ENCODE measurements at regions not wholly inside any gene's neighbourhood (a gene's known extent, or its start where the extent isn't known, plus 50 kb on each side); places are given as distances from the start of the nearest gene placed in this dataset.
"Not testable (repeated sequence)": the region's sequence is repeated elsewhere in the genome, so short reads cannot be mapped to it uniquely, and the experiment has no call there.

DNA sequence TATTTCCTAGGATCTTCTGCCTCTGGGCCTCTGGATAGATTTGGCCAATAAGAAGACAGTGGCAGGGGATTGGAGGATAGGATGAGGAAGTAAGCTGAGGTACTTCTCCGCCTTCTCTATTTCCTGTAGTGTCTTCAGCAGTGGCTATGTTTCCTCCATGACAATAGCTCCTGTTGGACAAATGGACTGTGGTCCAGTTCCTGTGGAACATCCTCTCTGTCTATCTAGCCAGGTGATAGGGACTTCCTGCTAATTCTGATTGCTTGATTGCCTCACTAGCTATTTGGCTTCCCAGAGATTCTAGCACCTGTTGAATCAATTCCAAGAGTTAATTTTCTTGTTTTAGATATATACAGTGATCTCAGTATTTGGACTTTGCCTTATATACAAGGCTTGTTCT lies 456.2 kb upstream of the NECTIN3 start:
- ATAC-seq (replicated peaks; ENCODE audit: extremely low read depth, poor library complexity, severe bottlenecking) (no peak), DNase-seq (ENCODE audit: low spot score in 2 of 2) (no peak)
- no peak overlapping the region for H3K4me3 Mint-ChIP-seq
- no peaks in the 10 kb centered on the region for H3K36me3 Mint-ChIP-seq (ENCODE audit: insufficient read depth)
- no peak overlapping the region for H3K27ac Mint-ChIP-seq (ENCODE audit: low read depth)
- no peaks in the 10 kb centered on the region for H3K4me1 Mint-ChIP-seq
- no peaks in the 10 kb centered on the region for H3K27me3 Mint-ChIP-seq
- H3K9me3 Mint-ChIP-seq: no peaks in the 10 kb centered on the region

DNA sequence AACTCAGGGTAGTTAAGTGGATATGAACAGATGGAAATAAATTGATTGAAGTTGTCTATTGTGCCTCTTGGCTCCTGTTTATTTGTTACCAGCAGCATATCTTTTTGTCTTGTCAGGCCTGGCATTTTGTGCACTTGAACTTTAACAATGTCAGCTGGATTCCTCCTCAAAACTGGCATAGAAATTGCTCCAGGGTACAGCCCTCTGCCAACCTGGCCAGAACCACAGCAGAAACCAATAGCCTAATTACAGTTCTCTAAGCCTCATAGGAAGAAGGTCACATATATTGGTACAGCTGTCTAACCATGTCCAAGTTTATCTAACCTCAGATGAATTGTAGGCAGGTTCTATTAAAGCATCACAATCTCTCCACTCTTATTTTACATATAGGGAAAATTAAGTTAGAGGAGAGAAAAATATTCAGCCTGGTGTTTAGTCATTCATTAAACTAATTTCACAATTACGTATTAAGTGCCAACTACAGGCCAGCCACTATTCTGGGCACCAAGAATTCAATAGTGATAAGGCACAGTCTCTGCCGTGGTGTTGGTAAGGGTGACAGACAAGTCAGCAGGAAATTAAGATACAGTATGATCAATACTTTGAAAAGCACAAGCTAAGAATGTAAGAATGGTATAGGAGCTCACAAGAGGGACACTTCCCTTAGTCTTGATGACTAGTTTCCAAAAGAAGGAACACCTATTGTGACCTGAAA lies 452.9 kb upstream of the NECTIN3 start:
- Mint-ChIP-seq H3K36me3 (ENCODE audit: insufficient read depth) (no peaks in the 10 kb centered on the region), H3K4me3 (no peak overlapping the region), H3K27ac (ENCODE audit: low read depth) (no peak overlapping the region), H3K27me3 (no peaks in the 10 kb centered on the region), H3K9me3 (no peaks in the 10 kb centered on the region), H3K4me1 (no peaks in the 10 kb centered on the region)
- ATAC-seq (replicated peaks; ENCODE audit: extremely low read depth, poor library complexity, severe bottlenecking): no peak
- no peak for DNase-seq (ENCODE audit: low spot score in 2 of 2)

DNA sequence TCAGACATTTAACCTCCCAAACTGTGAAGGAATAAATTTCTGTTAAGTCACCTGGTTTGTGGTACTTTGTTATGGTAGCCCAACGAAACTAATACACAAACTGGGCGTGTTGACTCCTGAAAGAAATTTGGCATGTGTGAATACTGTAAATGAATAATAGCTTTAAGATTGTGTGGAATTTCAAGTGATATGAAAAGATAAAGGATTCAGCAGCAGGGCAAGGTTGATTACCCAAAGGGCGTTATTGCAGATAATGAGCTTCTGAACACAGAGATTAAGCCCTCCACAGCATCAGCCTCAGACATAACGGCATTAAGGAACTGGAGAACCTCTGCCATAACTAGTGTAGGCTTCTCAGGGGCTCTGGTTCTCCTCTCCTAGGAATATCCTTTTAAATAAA lies 451.5 kb upstream of the NECTIN3 start:
- DNase-seq (ENCODE audit: low spot score in 2 of 2) (no peak), ATAC-seq (replicated peaks; ENCODE audit: extremely low read depth, poor library complexity, severe bottlenecking) (no peak)
- Mint-ChIP-seq H3K36me3 (ENCODE audit: insufficient read depth) (no peaks in the 10 kb centered on the region), H3K4me1 (no peaks in the 10 kb centered on the region), H3K27ac (ENCODE audit: low read depth) (no peak overlapping the region), H3K4me3 (no peak overlapping the region), H3K9me3 (no peaks in the 10 kb centered on the region), H3K27me3 (no peaks in the 10 kb centered on the region)

DNA sequence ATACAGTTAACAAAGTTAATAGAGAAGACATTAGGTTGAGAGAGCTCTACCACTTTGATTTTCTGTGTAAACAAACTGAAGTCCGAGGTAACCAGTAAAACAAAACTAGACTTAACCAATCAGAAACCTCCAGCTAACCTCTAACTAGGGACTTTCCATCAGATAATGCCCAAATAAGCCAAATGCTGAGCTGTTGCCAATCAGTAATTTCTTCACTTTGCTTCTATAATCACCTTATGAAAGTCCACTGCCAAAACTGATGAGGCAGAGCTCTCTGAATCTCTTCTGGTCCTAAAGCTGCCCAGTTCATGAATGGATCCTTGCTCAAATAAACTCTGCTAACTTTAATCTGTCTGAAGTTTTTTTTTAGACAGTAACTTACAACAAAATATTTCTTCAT lies 448.0 kb upstream of the NECTIN3 start:
- no peak for ATAC-seq (replicated peaks; ENCODE audit: extremely low read depth, poor library complexity, severe bottlenecking)
- Mint-ChIP-seq H3K27ac (ENCODE audit: low read depth) (no peak overlapping the region), H3K36me3 (ENCODE audit: insufficient read depth) (no peaks in the 10 kb centered on the region), H3K4me3 (no peak overlapping the region), H3K9me3 (no peaks in the 10 kb centered on the region), H3K4me1 (peaks cover 10% of the 10 kb centered on the region), H3K27me3 (no peaks in the 10 kb centered on the region)
- no peak for DNase-seq (ENCODE audit: low spot score in 2 of 2)

DNA sequence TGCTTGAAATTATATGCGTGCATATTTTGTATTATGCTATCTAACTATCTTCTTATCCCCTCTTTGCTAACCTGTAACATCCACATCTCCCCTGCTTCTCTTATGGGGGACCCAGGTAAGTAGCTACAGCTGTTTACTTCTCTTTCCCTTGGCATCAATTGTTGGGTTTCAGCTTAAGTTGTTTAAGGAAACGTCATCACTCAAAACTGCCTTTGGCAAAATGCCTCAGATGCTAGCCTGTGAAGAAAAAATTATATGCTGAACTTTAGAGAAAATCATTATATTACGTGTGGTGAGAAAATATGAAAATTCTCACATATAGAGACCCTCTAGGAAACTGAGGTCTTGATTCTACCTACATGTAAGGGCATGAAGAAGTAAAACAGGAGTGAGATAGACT lies 447.0 kb upstream of the NECTIN3 start:
- H3K9me3 Mint-ChIP-seq: no peaks in the 10 kb centered on the region
- H3K36me3 Mint-ChIP-seq (ENCODE audit: insufficient read depth): peaks cover 2% of the 10 kb centered on the region
- ATAC-seq (replicated peaks; ENCODE audit: extremely low read depth, poor library complexity, severe bottlenecking) (no peak), DNase-seq (ENCODE audit: low spot score in 2 of 2) (no peak)
- peaks cover 10% of the 10 kb centered on the region for H3K4me1 Mint-ChIP-seq
- no peak overlapping the region for H3K4me3 Mint-ChIP-seq
- H3K27me3 Mint-ChIP-seq: no peaks in the 10 kb centered on the region
- H3K27ac Mint-ChIP-seq (ENCODE audit: low read depth): no peak overlapping the region

DNA sequence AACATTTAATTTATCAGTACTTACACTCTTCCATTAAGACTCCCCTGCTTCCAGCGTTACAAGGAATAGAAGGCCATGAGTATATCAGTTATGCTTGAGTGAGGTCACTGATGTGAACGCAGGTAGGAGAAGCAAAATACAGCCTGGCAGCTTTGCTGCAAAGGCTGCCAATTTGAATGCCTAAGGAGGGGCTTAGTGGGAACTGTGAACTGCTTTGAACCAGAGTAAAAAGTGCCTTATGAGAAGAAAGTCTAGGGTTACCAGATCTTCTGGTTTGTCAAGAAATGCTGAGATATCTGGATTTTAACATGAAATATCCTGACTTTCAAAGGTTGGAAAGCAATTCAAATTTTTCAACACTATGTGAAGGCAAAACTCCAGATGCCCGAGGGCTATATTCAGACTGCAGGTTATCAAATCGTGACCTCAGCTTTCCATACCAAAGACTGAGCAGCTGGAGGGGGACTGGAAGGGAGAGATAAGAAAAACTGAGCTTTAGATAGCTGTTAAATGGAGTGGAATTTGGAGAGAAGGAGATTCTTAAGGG lies 446.3 kb upstream of the NECTIN3 start:
- no peak overlapping the region for H3K27ac Mint-ChIP-seq (ENCODE audit: low read depth)
- peaks cover 10% of the 10 kb centered on the region for H3K4me1 Mint-ChIP-seq
- no peak for DNase-seq (ENCODE audit: low spot score in 2 of 2)

DNA sequence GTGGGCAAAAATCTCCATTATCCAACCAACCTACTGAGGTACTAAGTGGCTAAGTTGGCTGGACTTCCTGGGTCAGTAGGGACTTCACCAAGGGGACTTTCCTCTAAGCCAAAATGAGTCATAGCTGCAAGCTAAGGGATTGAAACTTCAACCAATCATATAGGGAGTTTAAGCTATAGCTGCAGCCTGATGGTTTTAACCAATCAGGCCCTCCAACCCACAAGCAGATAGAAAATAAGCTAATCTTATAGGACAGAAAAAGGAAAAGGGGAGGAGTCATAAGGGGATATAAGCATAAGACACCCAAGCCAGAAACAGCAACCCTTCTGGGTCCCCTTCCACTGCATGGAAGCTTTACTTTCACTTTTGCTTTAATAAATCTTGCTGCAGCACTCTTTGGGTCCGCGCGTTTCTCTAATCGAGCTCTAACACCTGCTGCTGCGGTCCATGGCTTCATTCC lies 444.9 kb upstream of the NECTIN3 start:
- peak; percentile 60 for ATAC-seq (replicated peaks; ENCODE audit: extremely low read depth, poor library complexity, severe bottlenecking)
- Mint-ChIP-seq H3K4me1 (peaks cover 10% of the 10 kb centered on the region), H3K4me3 (peak overlapping the region; percentile 37), H3K27ac (ENCODE audit: low read depth) (peak overlapping the region; percentile 72)
- not testable (repeated sequence) for H3K9me3 Mint-ChIP-seq; H3K27me3 Mint-ChIP-seq; DNase-seq (ENCODE audit: low spot score in 2 of 2); H3K36me3 Mint-ChIP-seq (ENCODE audit: insufficient read depth)

More for the DNA sequence above, 446.3 kb upstream of the NECTIN3 start:
- Mint-ChIP-seq H3K4me3 (no peak overlapping the region), H3K27me3 (no peaks in the 10 kb centered on the region), H3K36me3 (ENCODE audit: insufficient read depth) (peaks cover 2% of the 10 kb centered on the region), H3K9me3 (no peaks in the 10 kb centered on the region)
- ATAC-seq (replicated peaks; ENCODE audit: extremely low read depth, poor library complexity, severe bottlenecking): no peak

DNA sequence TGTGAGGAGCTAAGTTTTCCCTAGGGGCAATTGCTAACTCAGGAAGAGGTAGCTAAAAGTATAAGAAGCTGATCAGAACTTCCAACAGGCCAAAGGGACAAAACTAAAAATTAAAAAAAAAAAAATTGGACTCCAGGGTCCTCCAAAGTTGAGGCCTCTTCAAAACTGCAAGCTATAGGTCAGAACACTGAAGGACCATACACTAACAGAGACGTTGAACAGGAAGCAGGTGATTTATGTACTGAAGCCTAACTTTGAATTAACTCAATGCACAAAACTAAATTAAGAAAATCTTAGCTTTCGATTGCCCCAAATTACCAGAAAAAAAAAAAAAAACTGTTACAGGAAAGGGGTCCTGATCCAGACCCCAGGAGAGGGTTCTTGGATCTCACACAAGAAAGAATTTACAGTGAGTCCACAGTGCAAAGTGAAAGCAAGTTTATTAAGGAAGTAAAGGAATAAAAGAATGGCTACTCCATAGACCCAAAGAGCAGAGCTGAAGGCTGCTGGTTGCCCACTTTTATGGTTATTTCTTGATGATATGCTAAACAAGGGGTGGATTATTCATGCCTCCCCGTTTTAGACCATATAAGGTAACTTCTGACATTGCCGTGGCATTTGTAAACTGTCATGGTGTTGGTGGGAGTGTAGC lies 442.8 kb upstream of the NECTIN3 start:
- H3K27ac Mint-ChIP-seq (ENCODE audit: low read depth): no peak overlapping the region
- H3K9me3 Mint-ChIP-seq: no peaks in the 10 kb centered on the region
- no peak overlapping the region for H3K4me3 Mint-ChIP-seq
- no peak for DNase-seq (ENCODE audit: low spot score in 2 of 2)
- H3K4me1 Mint-ChIP-seq: peaks cover 10% of the 10 kb centered on the region
- H3K27me3 Mint-ChIP-seq: no peaks in the 10 kb centered on the region
- no peak for ATAC-seq (replicated peaks; ENCODE audit: extremely low read depth, poor library complexity, severe bottlenecking)
- peaks cover 2% of the 10 kb centered on the region for H3K36me3 Mint-ChIP-seq (ENCODE audit: insufficient read depth)

DNA sequence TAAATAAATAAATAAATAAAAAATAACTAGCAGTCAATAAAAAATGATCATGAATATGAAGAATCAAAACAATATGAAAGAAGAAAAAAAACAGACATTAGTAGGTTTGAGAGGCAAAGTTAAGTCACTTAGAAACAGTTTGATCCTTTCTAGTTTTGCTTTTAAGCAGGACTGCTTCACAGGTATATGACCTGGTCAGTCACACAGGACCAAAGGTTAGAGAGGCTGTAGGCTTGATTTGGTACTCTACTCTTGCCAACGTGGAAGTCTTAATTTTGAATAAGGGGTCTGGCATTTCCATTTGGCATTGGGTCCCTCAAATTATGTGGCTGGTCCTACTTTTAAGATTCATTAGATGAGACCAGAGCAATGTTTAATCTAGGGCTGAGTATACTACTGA lies 441.7 kb upstream of the NECTIN3 start:
- H3K4me1 Mint-ChIP-seq: peaks cover 10% of the 10 kb centered on the region

DNA sequence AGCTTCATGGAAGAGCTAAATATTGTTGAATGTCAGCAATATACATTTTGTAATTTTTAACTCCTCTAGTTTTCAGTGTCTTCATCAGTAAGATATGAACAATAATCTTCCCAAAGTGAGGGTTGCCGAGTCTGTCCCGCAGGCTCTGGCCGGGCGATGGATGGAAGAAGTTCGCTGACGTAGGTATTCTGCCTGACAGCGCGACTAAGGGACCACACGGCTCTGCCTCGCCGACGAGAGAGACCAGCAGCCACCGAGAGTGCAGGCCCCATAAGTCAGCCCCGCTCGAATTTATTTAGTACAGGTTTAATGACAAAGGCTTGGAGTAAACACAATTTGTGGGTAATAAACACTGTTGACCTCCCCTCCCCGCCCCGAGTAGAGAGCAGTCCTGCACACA lies 427.4 kb upstream of the NECTIN3 start:
- no peak overlapping the region for H3K27ac Mint-ChIP-seq (ENCODE audit: low read depth)
- H3K27me3 Mint-ChIP-seq: no peaks in the 10 kb centered on the region
- H3K9me3 Mint-ChIP-seq: no peaks in the 10 kb centered on the region
- DNase-seq (ENCODE audit: low spot score in 2 of 2): no peak
- H3K4me3 Mint-ChIP-seq: no peak overlapping the region
- H3K36me3 Mint-ChIP-seq (ENCODE audit: insufficient read depth): no peaks in the 10 kb centered on the region
- no peaks in the 10 kb centered on the region for H3K4me1 Mint-ChIP-seq
- ATAC-seq (replicated peaks; ENCODE audit: extremely low read depth, poor library complexity, severe bottlenecking): no peak

More for the DNA sequence above, 441.7 kb upstream of the NECTIN3 start:
- DNase-seq (ENCODE audit: low spot score in 2 of 2): no peak
- Mint-ChIP-seq H3K4me3 (no peak overlapping the region), H3K27ac (ENCODE audit: low read depth) (no peak overlapping the region), H3K9me3 (no peaks in the 10 kb centered on the region), H3K27me3 (no peaks in the 10 kb centered on the region), H3K36me3 (ENCODE audit: insufficient read depth) (peaks cover 2% of the 10 kb centered on the region)
- ATAC-seq (replicated peaks; ENCODE audit: extremely low read depth, poor library complexity, severe bottlenecking): no peak

DNA sequence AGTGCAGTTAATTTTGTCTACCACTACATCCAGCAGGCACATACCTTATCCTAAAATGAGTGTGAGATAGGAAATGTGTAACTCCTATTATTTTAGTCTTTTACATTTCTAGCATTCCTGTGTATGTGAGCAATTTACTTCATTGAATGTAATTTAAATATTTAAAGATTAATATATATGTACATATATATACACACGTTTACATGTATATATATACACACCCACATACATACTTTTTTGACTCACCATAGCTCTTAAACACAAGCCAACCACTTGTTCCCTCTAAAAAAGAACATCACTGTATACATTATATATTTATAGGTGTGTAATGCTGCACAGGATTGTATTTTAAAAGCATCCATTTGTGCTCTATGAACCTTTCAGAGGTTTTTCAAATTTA lies 425.6 kb upstream of the NECTIN3 start:
- no peaks in the 10 kb centered on the region for H3K27me3 Mint-ChIP-seq
- no peaks in the 10 kb centered on the region for H3K9me3 Mint-ChIP-seq
- no peak overlapping the region for H3K27ac Mint-ChIP-seq (ENCODE audit: low read depth)
- DNase-seq (ENCODE audit: low spot score in 2 of 2) (no peak), ATAC-seq (replicated peaks; ENCODE audit: extremely low read depth, poor library complexity, severe bottlenecking) (no peak)
- no peaks in the 10 kb centered on the region for H3K36me3 Mint-ChIP-seq (ENCODE audit: insufficient read depth)
- H3K4me1 Mint-ChIP-seq: no peaks in the 10 kb centered on the region
- no peak overlapping the region for H3K4me3 Mint-ChIP-seq

DNA sequence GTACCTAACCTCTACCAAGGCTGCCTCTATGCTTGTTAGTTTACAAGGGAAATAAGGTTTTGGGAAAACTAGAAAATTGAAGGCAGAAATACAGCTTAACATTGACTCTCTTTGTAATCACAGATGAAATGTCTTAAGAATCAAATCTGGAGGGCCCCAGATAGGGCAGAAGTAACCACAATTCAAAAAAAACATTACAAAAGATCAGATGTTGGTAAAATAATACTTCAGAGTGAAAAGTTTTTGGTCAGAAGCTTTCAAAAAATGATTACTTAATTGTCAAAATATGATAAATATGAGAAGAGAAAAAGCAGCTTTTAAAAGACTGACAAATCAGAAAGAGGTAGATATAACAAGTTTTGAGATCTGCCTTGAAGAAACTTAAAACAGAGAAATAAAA lies 425.1 kb upstream of the NECTIN3 start:
- no peaks in the 10 kb centered on the region for H3K27me3 Mint-ChIP-seq
- no peak overlapping the region for H3K4me3 Mint-ChIP-seq
- H3K27ac Mint-ChIP-seq (ENCODE audit: low read depth): no peak overlapping the region
- H3K9me3 Mint-ChIP-seq: no peaks in the 10 kb centered on the region
- DNase-seq (ENCODE audit: low spot score in 2 of 2): no peak
- no peak for ATAC-seq (replicated peaks; ENCODE audit: extremely low read depth, poor library complexity, severe bottlenecking)
- H3K36me3 Mint-ChIP-seq (ENCODE audit: insufficient read depth): no peaks in the 10 kb centered on the region
- no peaks in the 10 kb centered on the region for H3K4me1 Mint-ChIP-seq

DNA sequence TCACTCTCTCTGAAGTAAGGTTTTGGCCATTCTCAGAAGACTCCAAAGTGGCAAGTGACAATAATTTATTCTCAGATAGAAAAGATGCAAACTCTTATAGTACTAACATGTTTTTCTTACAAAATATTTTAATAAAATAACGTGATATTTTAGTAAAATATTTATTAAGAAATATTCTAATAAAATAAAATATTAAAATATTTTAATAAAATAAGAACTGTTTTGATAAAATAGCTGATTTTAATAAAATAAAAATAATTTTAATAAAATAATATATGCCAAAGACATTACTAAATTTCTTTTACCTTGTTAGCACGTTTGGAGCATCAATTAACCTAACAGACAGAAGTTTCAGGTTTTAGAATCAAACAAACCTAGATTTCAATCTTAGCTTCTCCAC lies 424.0 kb upstream of the NECTIN3 start:
- Mint-ChIP-seq H3K4me3 (no peak overlapping the region), H3K4me1 (no peaks in the 10 kb centered on the region), H3K36me3 (ENCODE audit: insufficient read depth) (no peaks in the 10 kb centered on the region), H3K27ac (ENCODE audit: low read depth) (no peak overlapping the region), H3K9me3 (no peaks in the 10 kb centered on the region), H3K27me3 (no peaks in the 10 kb centered on the region)
- DNase-seq (ENCODE audit: low spot score in 2 of 2): no peak
- no peak for ATAC-seq (replicated peaks; ENCODE audit: extremely low read depth, poor library complexity, severe bottlenecking)

Data from central memory CD8-positive, alpha-beta T cell (primary cell).